Right lobe of liver (tissue), 6 donors: ENCODE measurements at regions not wholly inside any gene's neighbourhood (a gene's known extent, or its start where the extent isn't known, plus 50 kb on each side); places are given as distances from the start of the nearest gene placed in this dataset.

ENCODE experiments used
- ATAC-seq, 4 donors: fragments of 200-7000 bp; cut with Tn5 transposase; one replicate each; pipeline ENCODE4 v1.9.1; 2020; ENCODE audit warnings: mild to moderate bottlenecking in 4 of 4, moderate library complexity in 4 of 4
- DNase-seq, 3 donors: peaks; one replicate each; pipeline ENCODE4 v3.0.0-alpha.2; 2020
- H3K27ac ChIP-seq, 3 donors: fragments of 200-600 bp; one replicate each; pipeline ENCODE4 v1.8.0; 2022
- H3K27me3 ChIP-seq, 2 donors: fragments of 200-600 bp; one replicate each; pipeline ENCODE4 v1.8.0; 2022
- H3K36me3 ChIP-seq, 4 donors: fragments of 200-600 bp; sonication (generic) in 1 of 4; one replicate each; pipeline versions ENCODE4 v1.5.1 to v1.8.0; 2017 to 2022; ENCODE audit warnings: control low read depth in 1 of 4
- H3K4me1 ChIP-seq, 4 donors: fragments of 200-600 bp; sonication (generic) in 1 of 4; one replicate each; pipeline versions ENCODE4 v1.5.1 to v1.8.0; 2017 to 2022; ENCODE audit warnings: control low read depth in 1 of 4
- H3K4me3 ChIP-seq, 3 donors: fragments of 200-600 bp; one replicate each; pipeline ENCODE4 v1.8.0; 2022
- H3K9me3 ChIP-seq, 4 donors: fragments of 200-600 bp; sonication (generic) in 1 of 4; one replicate each; pipeline versions ENCODE4 v1.5.1 to v1.8.0; 2017 to 2022; ENCODE audit warnings: control low read depth in 1 of 4
- POLR2A ChIP-seq: fragments of 450-650 bp; IDR thresholded peaks from one replicate; pipeline ENCODE4 v1.6.1; 2017; ENCODE audit warnings: antibody characterized with exemption, mild to moderate bottlenecking
- WGBS: methylation state at CpG from one replicate; pipeline ENCODE4 v1.1.6; 2018; ENCODE audit warnings: low coverage, low lambda C conversion rate; ENCODE audit not compliant: insufficient coverage; ENCODE audit errors: missing lambda C conversion rate; 5-methylcytosine and 5-hydroxymethylcytosine counted together
- intact Hi-C, 2 donors: fragments of 100-400 bp; cut with DNase I; formaldehyde crosslinking; loops; one replicate each; pipeline versions ENCODE4 v1.11.2 to v1.14.1; 2022
- TF ChIP-seq, protein P1 (sequence below), 4 donors: fragments of 200-600 bp in 3 of 4; fragments of 450-650 bp in 1 of 4; IDR thresholded peaks; one replicate each; pipeline versions ENCODE4 v1.5.1 to v1.8.0; 2016 to 2022; ENCODE audit warnings: antibody characterized with exemption in 4 of 4, mild to moderate bottlenecking in 2 of 4
- donor health status: DM: no; HTN: yes; CAD: no.
- donor health status: DM: no; HTN: no; CAD: no.
- donor health status: DM: no; HTN: no; CAD: no.
- donor health status: DM: no; HTN: yes; CAD: no.
- donor health status: DM: no; HTN: yes; CAD: no.

- intact Hi-C loops: no loop called here
- Histone ChIP-seq H3K9me3 (no peaks in the 10 kb centered on the region), H3K27ac (no peak overlapping the region), H3K4me1 (no peaks in the 10 kb centered on the region), H3K36me3 (no peaks in the 10 kb centered on the region), H3K27me3 (no peaks in the 10 kb centered on the region), H3K4me3 (no peak overlapping the region)
- DNase-seq (no peak), ATAC-seq (no peak)
- no peak for TF ChIP-seq POLR2A
- TF ChIP-seq, protein P1, sequence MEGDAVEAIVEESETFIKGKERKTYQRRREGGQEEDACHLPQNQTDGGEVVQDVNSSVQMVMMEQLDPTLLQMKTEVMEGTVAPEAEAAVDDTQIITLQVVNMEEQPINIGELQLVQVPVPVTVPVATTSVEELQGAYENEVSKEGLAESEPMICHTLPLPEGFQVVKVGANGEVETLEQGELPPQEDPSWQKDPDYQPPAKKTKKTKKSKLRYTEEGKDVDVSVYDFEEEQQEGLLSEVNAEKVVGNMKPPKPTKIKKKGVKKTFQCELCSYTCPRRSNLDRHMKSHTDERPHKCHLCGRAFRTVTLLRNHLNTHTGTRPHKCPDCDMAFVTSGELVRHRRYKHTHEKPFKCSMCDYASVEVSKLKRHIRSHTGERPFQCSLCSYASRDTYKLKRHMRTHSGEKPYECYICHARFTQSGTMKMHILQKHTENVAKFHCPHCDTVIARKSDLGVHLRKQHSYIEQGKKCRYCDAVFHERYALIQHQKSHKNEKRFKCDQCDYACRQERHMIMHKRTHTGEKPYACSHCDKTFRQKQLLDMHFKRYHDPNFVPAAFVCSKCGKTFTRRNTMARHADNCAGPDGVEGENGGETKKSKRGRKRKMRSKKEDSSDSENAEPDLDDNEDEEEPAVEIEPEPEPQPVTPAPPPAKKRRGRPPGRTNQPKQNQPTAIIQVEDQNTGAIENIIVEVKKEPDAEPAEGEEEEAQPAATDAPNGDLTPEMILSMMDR (IDR thresholded peaks at IDR 0.05): no peak
- WGBS: 8% methylated on average over 1 of the region's 1 CpG
Measured at GRCh38 chr2:59034837-59035236, 793.7 kb upstream of the FANCL start.

DNA sequence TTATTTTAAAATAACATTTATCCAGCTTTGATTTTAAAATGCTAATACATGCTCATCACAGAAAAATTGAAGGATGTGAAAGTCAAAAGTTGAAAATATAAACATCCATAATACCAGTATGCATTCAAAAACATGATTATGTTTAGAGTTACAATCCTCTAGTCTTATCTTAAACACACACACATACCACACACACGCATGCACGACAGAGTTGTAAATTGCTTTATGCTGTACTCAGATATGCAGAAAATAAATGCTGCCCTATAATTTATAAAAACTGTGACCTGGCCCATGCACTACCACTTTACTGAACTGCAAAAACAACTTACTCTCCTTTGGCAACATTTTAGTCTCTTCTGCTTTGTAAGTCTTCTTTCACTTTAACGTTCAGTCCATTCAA lies 793.0 kb upstream of the FANCL start:
- Histone ChIP-seq H3K4me1 (no peaks in the 10 kb centered on the region), H3K4me3 (no peak overlapping the region), H3K36me3 (no peaks in the 10 kb centered on the region), H3K27ac (no peak overlapping the region), H3K9me3 (no peaks in the 10 kb centered on the region), H3K27me3 (no peaks in the 10 kb centered on the region)
- no peak for DNase-seq
- ATAC-seq: no peak
- WGBS: 35% methylated on average over 3 of the region's 3 CpGs
- TF ChIP-seq, protein P1 (IDR thresholded peaks at IDR 0.05): no peak
- TF ChIP-seq POLR2A: no peak
- intact Hi-C loops: no loop called here

DNA sequence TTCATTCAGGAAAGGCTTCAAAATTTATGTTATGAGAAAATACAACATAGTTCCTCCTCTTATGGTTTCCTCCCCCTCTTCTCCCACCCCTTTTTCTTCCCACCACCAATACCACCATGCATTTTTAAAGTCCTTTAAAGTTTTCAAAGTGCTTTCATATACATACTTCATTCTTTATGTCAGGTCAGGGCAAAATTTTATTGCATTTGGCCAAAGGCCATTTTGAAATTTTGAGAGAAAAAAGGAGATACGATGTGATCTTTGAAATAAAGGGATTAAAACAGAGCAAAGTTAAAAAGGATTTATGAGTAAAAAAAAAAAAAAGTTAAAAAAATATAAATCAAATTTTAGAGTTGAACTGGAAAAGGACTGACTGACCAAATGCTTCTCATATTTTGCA lies 792.5 kb upstream of the FANCL start:
- intact Hi-C loops: no loop called here
- Histone ChIP-seq H3K4me3 (no peak overlapping the region), H3K27me3 (no peaks in the 10 kb centered on the region), H3K9me3 (no peaks in the 10 kb centered on the region), H3K36me3 (no peaks in the 10 kb centered on the region), H3K27ac (no peak overlapping the region), H3K4me1 (no peaks in the 10 kb centered on the region)
- WGBS: 54% methylated on average over 1 of the region's 1 CpG
- DNase-seq (no peak), ATAC-seq (no peak)
- TF ChIP-seq, protein P1 (IDR thresholded peaks at IDR 0.05): no peak
- no peak for TF ChIP-seq POLR2A

DNA sequence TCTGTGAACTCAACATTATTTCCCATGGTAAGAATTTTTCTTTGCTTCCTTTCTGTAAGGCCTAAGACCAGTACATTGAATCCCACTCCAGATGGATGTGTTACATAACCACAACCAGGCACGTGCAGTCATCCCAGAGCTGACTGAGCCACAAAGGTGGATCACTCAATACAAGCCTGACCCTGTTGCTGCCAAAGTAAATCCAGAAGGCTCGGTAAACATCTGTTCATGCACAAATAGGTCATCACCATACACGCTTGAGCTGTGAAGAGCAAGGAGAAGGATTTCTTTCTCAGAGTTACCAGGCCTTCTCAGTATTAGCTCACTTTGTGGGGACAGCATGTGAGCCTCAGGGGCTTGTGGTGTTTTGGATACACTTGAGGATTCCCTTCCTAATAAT lies 791.4 kb upstream of the FANCL start:
- TF ChIP-seq, protein P1 (IDR thresholded peaks at IDR 0.05): no peak
- no peak for TF ChIP-seq POLR2A
- no peaks in the 10 kb centered on the region for H3K27me3 ChIP-seq
- 22% methylated on average over 3 of the region's 3 CpGs for WGBS
- H3K4me1 ChIP-seq: no peaks in the 10 kb centered on the region
- no peak overlapping the region for H3K4me3 ChIP-seq
- DNase-seq (no peak), ATAC-seq (peak in 2 of 4 donors; percentile 64 to 75)
- no peaks in the 10 kb centered on the region for H3K36me3 ChIP-seq
- intact Hi-C loops: no loop called here
- H3K27ac ChIP-seq: no peak overlapping the region
- no peaks in the 10 kb centered on the region for H3K9me3 ChIP-seq

GRCh38 chr2:59029058-59029457 lies 787.9 kb upstream of the FANCL start:
- WGBS: 34% methylated on average over 6 of the region's 6 CpGs
- DNase-seq (peak in 2 of 3 donors; percentile 27 to 64), ATAC-seq (peak; percentile 56 to 87 (median 76))
- Histone ChIP-seq H3K4me3 (no peak overlapping the region), H3K27me3 (no peaks in the 10 kb centered on the region), H3K4me1 (no peaks in the 10 kb centered on the region), H3K9me3 (no peaks in the 10 kb centered on the region), H3K36me3 (no peaks in the 10 kb centered on the region), H3K27ac (no peak overlapping the region)
- TF ChIP-seq POLR2A: no peak
- TF ChIP-seq, protein P1 (IDR thresholded peaks at IDR 0.05): no peak
- intact Hi-C loops: no loop called here
